ENCODE measurements at regions not wholly inside any gene's neighbourhood (a gene's known extent, or its start where the extent isn't known, plus 50 kb on each side); places are given as distances from the start of the nearest gene placed in this dataset.

DNA sequence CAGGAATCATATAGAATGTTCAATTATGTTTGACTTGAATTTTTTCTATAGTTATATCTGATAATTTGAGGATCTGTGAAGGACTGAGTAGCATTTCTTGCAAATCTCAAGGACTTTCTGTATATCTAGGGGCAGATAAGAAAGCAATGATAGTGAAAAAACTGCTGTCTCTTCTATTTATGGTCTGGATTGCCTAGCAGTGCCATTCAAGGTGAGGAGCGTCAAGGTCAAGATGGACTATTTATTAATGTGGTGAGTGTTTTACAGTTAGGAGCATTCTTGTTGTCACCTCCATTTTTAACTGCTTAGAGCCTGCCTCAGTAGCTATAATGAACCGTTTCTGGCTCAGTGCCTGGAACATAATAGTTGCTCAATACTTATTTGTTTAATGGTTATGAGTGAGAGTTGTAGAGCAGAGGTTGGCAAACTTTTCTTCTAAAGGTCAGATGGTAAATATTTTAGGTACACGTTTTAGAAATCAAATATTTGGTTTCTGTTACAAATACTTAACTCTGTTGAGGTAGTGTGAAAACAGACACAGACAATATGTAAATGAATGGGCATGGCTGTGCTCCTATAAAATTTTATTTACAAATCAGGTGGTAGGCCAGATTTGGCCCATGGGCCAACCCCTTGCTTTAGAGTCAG, 523.2 kb upstream of the IGFBP7 start:
- H3K23me2 ChIP-seq (ENCODE audit: insufficient read length, low read depth, low read length, poor library complexity, severe bottlenecking) = no peaks in the 10 kb centered on the region
- no peaks in the 10 kb centered on the region for H4K20me1 ChIP-seq (ENCODE audit: control insufficient read depth, insufficient read depth, insufficient read length)
- no peaks in the 10 kb centered on the region for H3K4me1 ChIP-seq (ENCODE audit: insufficient read depth, low read length)
- H2AFZ ChIP-seq (ENCODE audit: low read length) = no peak overlapping the region
- no peak overlapping the region for H3K4me2 ChIP-seq (ENCODE audit: insufficient read depth, insufficient read length, low read length)
- no peak overlapping the region for H4K91ac ChIP-seq (ENCODE audit: insufficient read length, low read depth, low read length)
- H3K27me3 ChIP-seq (ENCODE audit: insufficient read depth, low read length) = no peaks in the 10 kb centered on the region
- no peak overlapping the region for H2BK15ac ChIP-seq (ENCODE audit: low read depth, low read length)
- DNase-seq = no peak
- no peak overlapping the region for H2BK20ac ChIP-seq (ENCODE audit: low read depth, low read length, poor library complexity, severe bottlenecking)
- H3K9ac ChIP-seq (ENCODE audit: extremely low read depth, insufficient read length, low read length) = no peak overlapping the region
- no peak overlapping the region for H3K18ac ChIP-seq (ENCODE audit: insufficient read length, low read depth, low read length)
- H2BK12ac ChIP-seq (ENCODE audit: insufficient read length, low read depth, low read length) = no peak overlapping the region
- no peaks in the 10 kb centered on the region for H3K9me3 ChIP-seq (ENCODE audit: control insufficient read depth, low read depth, low read length)
- H3T11ph ChIP-seq (ENCODE audit: low read length) = no peak overlapping the region
- Mint-ChIP-seq H3K36me3 (ENCODE audit: insufficient read depth in 1 of 3, low read depth in 3 of 3) (no peaks in the 10 kb centered on the region), H3K27me3 (ENCODE audit: low read depth) (no peaks in the 10 kb centered on the region), H3K27ac (no peak overlapping the region), H3K4me3 (no peak overlapping the region), H3K4me1 (0 out of 4 replicates have a peak, but pooled peaks cover 0 to 3% of the 10 kb centered on the region in 2 experiments), H3K9me3 (no peaks in the 10 kb centered on the region)
- no peak overlapping the region for H2BK120ac ChIP-seq (ENCODE audit: low read depth, low read length, poor library complexity, severe bottlenecking)
- no peak overlapping the region for H3K4ac ChIP-seq (ENCODE audit: low read depth, low read length)
- H3K79me2 ChIP-seq (ENCODE audit: insufficient read depth, low read length) = no peaks in the 10 kb centered on the region
- H3K14ac ChIP-seq (ENCODE audit: insufficient read depth, low read length) = no peak overlapping the region
- no peak overlapping the region for H3K23ac ChIP-seq (ENCODE audit: insufficient read length, low read depth, low read length)
- H4K8ac ChIP-seq (replicated peaks; ENCODE audit: insufficient read length, low read depth, low read length) = no peak overlapping the region
- WGBS (ENCODE audit: extremely low coverage, insufficient read length, low lambda C conversion rate) = no CpG with 5 or more reads among the region's 3 CpGs
- TF ChIP-seq, protein P1, sequence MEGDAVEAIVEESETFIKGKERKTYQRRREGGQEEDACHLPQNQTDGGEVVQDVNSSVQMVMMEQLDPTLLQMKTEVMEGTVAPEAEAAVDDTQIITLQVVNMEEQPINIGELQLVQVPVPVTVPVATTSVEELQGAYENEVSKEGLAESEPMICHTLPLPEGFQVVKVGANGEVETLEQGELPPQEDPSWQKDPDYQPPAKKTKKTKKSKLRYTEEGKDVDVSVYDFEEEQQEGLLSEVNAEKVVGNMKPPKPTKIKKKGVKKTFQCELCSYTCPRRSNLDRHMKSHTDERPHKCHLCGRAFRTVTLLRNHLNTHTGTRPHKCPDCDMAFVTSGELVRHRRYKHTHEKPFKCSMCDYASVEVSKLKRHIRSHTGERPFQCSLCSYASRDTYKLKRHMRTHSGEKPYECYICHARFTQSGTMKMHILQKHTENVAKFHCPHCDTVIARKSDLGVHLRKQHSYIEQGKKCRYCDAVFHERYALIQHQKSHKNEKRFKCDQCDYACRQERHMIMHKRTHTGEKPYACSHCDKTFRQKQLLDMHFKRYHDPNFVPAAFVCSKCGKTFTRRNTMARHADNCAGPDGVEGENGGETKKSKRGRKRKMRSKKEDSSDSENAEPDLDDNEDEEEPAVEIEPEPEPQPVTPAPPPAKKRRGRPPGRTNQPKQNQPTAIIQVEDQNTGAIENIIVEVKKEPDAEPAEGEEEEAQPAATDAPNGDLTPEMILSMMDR (conservative IDR thresholded peaks at IDR 0.05) = no peak
- H4K5ac ChIP-seq (ENCODE audit: insufficient read length, low read depth, low read length) = no peak overlapping the region
- H3K56ac ChIP-seq (ENCODE audit: insufficient read length, low read depth, low read length) = no peak overlapping the region
- no peaks in the 10 kb centered on the region for H3K79me1 ChIP-seq (ENCODE audit: insufficient read depth, low read depth, low read length, poor library complexity, severe bottlenecking)
- H2BK5ac ChIP-seq (ENCODE audit: insufficient read length, low read length) = no peak overlapping the region
- H2AK5ac ChIP-seq (ENCODE audit: insufficient read length, low read length) = no peak overlapping the region
- H3K27ac ChIP-seq (ENCODE audit: insufficient read length, low read depth, low read length) = no peak overlapping the region
